ENCODE measurements at regions not wholly inside any gene's neighbourhood (a gene's known extent, or its start where the extent isn't known, plus 50 kb on each side); places are given as distances from the start of the nearest gene placed in this dataset.

- TF ChIP-seq CTCF (IDR thresholded peaks at IDR 0.05) (no peak), EP300 (IDR thresholded peaks at IDR 0.05) (no peak)
Measured at GRCh38 chr3:107098864-107099263, 278.4 kb upstream of the CCDC54 start.

Data from esophagus muscularis mucosa (tissue), 3 donors.